Endothelial cell of umbilical vein (primary cell): ENCODE measurements at regions not wholly inside any gene's neighbourhood (a gene's known extent, or its start where the extent isn't known, plus 50 kb on each side); places are given as distances from the start of the nearest gene placed in this dataset.

Experiments
- BruUV-seq: library from RNA; stranded (reverse); fragments of 400-500 nt; replicated peaks from 2 replicates; lab custom pipeline; 2021; lab: Mats Ljungman, UMichigan
- CTCF ChIA-PET: fragments of 300-600, 350-600 bp; sonication (Branson Sonifier 250); formaldehyde crosslinking; loops from one replicate; lab custom pipeline; 2021; ENCODE audit warnings: antibody characterized with exemption, inconsistent platforms; lab: Charles Lee
- POLR2A ChIA-PET: fragments of 300-600, 350-600 bp; sonication (Branson Sonifier 250); formaldehyde crosslinking; loops from one replicate; lab custom pipeline; 2021; ENCODE audit warnings: antibody characterized with exemption, inconsistent platforms; lab: Charles Lee
- DNase-seq: peaks from one replicate; pipeline ENCODE4 v3.0.0-alpha.2; 2011; ENCODE audit warnings: low read depth, low spot score
- FAIRE-seq: peaks from 2 replicates; lab custom pipeline; 2011; peaks lifted over from hg19 to GRCh38; lab: Jason Lieb, UNC
- H2AFZ ChIP-seq: 2 replicates; pipeline ENCODE4 v1.6.0; 2012; ENCODE audit warnings: low read depth, low read length, control low read depth, inconsistent platforms
- H3K27ac ChIP-seq: 2 replicates; pipeline ENCODE4 v1.5.1; 2011; ENCODE audit warnings: low read depth, mild to moderate bottlenecking, control low read depth, low read length, moderate library complexity; ENCODE audit not compliant: insufficient read depth
- H3K27me3 ChIP-seq, 2 experiments: 2 replicates each; pipeline versions ENCODE4 v1.6.0 to v1.6.1; 2011; ENCODE audit warnings: low read length in 2 of 2, mixed read lengths in 1 of 2; ENCODE audit not compliant: control insufficient read depth in 2 of 2, insufficient read depth in 2 of 2
- H3K36me3 ChIP-seq, 2 experiments: 2 replicates in 1 of 2; 3 replicates in 1 of 2; pipeline ENCODE4 v1.5.1; 2011; ENCODE audit warnings: low read length in 2 of 2, mild to moderate bottlenecking in 1 of 2, moderate library complexity in 1 of 2; ENCODE audit not compliant: control insufficient read depth in 2 of 2, insufficient read depth in 2 of 2; ENCODE audit errors: extremely low read depth in 1 of 2
- H3K4me1 ChIP-seq: 3 replicates; pipeline ENCODE4 v1.5.1; 2011; ENCODE audit warnings: mild to moderate bottlenecking, low read length; ENCODE audit not compliant: control insufficient read depth, insufficient read depth; ENCODE audit errors: extremely low read depth
- H3K4me2 ChIP-seq: 2 replicates; pipeline ENCODE4 v1.6.1; 2011; ENCODE audit warnings: low read length, control low read depth, mixed read lengths; ENCODE audit not compliant: insufficient read depth
- H3K4me3 ChIP-seq, 3 experiments: fragments of 200-600 bp in 1 of 3; sonication (generic), shearing (Covaris generic) in 1 of 3; replicated peaks in 1 of 3; 2 replicates each; pipeline ENCODE4 v1.5.1; 2011 to 2016; ENCODE audit warnings: control low read depth in 3 of 3, low read length in 3 of 3, mild to moderate bottlenecking in 2 of 3, inconsistent platforms in 1 of 3, low read depth in 1 of 3, moderate library complexity in 1 of 3; ENCODE audit not compliant: insufficient read depth in 1 of 3
- H3K79me2 ChIP-seq: 2 replicates; pipeline ENCODE4 v1.6.0; 2012; ENCODE audit warnings: low read length, inconsistent platforms; ENCODE audit not compliant: control insufficient read depth, insufficient read depth
- H3K9ac ChIP-seq: replicated peaks from 2 replicates; pipeline ENCODE3; 2011; ENCODE audit warnings: low read length, control low read depth; ENCODE audit not compliant: insufficient read depth; ENCODE audit errors: extremely low read depth
- H3K9me1 ChIP-seq: replicated peaks from 3 replicates; pipeline ENCODE4 v1.6.0; 2011; ENCODE audit warnings: mild to moderate bottlenecking, low read length; ENCODE audit not compliant: control insufficient read depth, insufficient read depth; ENCODE audit errors: extremely low read depth
- H3K9me3 ChIP-seq: replicated peaks from 2 replicates; pipeline ENCODE4 v1.5.1; 2012; ENCODE audit warnings: low read length, inconsistent platforms; ENCODE audit not compliant: control insufficient read depth, insufficient read depth
- H4K20me1 ChIP-seq: replicated peaks from 2 replicates; pipeline ENCODE3; 2011; ENCODE audit warnings: mild to moderate bottlenecking, low read length; ENCODE audit not compliant: control insufficient read depth, insufficient read depth; ENCODE audit errors: extremely low read depth
- EZH2 ChIP-seq: IDR thresholded peaks from 2 replicates; pipeline ENCODE4 v1.6.1; 2012; ENCODE audit warnings: borderline replicate concordance, low read depth, mild to moderate bottlenecking, moderate library complexity, low read length, inconsistent platforms; ENCODE audit not compliant: severe bottlenecking
- FOS ChIP-seq: IDR thresholded peaks from 2 replicates; pipeline ENCODE4 v1.6.1; 2011; ENCODE audit warnings: mild to moderate bottlenecking, low read length, moderate library complexity, borderline replicate concordance; ENCODE audit not compliant: insufficient read depth
- GATA2 ChIP-seq: IDR thresholded peaks from 2 replicates; pipeline ENCODE4 v1.7.0; 2011; ENCODE audit warnings: low read depth, mild to moderate bottlenecking, moderate library complexity, mixed read lengths, low read length; ENCODE audit not compliant: insufficient read length, insufficient read depth
- JUN ChIP-seq: IDR thresholded peaks from 2 replicates; pipeline ENCODE4 v1.6.1; 2011; ENCODE audit warnings: borderline replicate concordance, low read depth; ENCODE audit not compliant: insufficient read length, insufficient read depth
- MYC ChIP-seq: IDR thresholded peaks from one replicate; pipeline ENCODE4 v1.6.1; 2011; ENCODE audit warnings: mild to moderate bottlenecking, low read depth, low read length
- POLR2A ChIP-seq: IDR thresholded peaks from 2 replicates; pipeline ENCODE4 v1.6.1; 2012; ENCODE audit warnings: low read depth, mild to moderate bottlenecking, control low read depth, low read length
- POLR2AphosphoS5 ChIP-seq: IDR thresholded peaks from 2 replicates; pipeline ENCODE4 v1.6.1; 2012; ENCODE audit warnings: low read depth, mild to moderate bottlenecking, control low read depth, low read length, moderate library complexity; ENCODE audit not compliant: insufficient read depth
- dilution Hi-C: fragments of 300-500 bp; cut with MboI; formaldehyde crosslinking; loops from one replicate; pipeline ENCODE4 v1.15.0; 2019; ENCODE audit warnings: low sequenced_read_pairs; ENCODE audit not compliant: extremely low pct_ligation_motif_present
- intact Hi-C: fragments of 100-400 bp; cut with micrococcal nuclease; formaldehyde crosslinking; loops from one replicate; pipeline ENCODE4 v1.10.0; 2022
- TF ChIP-seq, protein P1 (sequence below), 2 donors: IDR thresholded peaks; 1 replicate in 1 of 2; 2 replicates in 1 of 2; pipeline ENCODE4 v1.5.1; 2011; ENCODE audit warnings: low read length in 2 of 2, mild to moderate bottlenecking in 2 of 2, moderate library complexity in 2 of 2, control low read depth in 1 of 2, inconsistent platforms in 1 of 2, low read depth in 1 of 2; ENCODE audit not compliant: insufficient read depth in 1 of 2; ENCODE audit errors: extremely low read depth in 1 of 2
- TF ChIP-seq, protein P2 (sequence below): IDR thresholded peaks from 2 replicates; pipeline ENCODE4 v1.6.1; 2011; ENCODE audit not compliant: insufficient read depth, insufficient read length

DNA sequence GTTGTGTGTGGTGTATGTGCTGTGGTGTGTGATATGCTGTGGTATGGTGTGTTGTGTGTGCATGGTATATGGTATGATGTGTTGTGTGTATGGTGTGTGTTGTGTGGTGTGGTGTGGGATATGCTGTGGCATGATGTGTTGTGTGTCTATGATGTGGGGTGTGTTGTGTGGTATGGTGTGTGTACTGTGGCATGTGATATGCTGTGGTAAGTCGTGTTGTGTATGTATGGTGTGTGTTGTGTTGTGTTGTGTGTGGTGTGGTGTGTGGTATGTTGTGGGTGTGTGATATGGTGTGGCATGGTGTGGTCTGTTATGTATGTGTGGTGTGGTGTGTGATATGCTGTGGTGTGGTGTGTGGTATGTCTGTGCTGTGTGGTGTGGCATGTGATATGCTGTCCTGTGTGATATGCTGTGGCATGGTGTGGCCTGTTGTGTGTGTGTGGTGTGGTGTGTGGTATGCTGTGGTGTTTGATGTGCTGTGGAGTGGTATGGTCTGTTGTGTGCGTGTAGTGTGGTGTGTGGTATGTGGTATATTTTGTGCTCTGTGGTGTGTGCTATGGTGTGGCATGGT lies 318.0 kb downstream of the PTPRU start:
- CTCF ChIA-PET = no interaction called here
- no peak for DNase-seq
- Histone ChIP-seq H3K27ac (no peak overlapping the region), H3K4me1 (no peaks in the 10 kb centered on the region), H3K79me2 (no peaks in the 10 kb centered on the region), H4K20me1 (no peaks in the 10 kb centered on the region), H3K9ac (no peak overlapping the region), H3K9me1 (no peaks in the 10 kb centered on the region), H2AFZ (no peak overlapping the region), H3K36me3 (no peaks in the 10 kb centered on the region), H3K9me3 (no peaks in the 10 kb centered on the region), H3K27me3 (no peaks in the 10 kb centered on the region), H3K4me2 (no peak overlapping the region), H3K4me3 (no peak overlapping the region)
- POLR2A ChIA-PET = no interaction called here
- dilution Hi-C loops = no loop called here
- no peak for FAIRE-seq
- intact Hi-C loops = no loop called here
- BruUV-seq = no TSS peak
- no peak for TF ChIP-seq GATA2

DNA sequence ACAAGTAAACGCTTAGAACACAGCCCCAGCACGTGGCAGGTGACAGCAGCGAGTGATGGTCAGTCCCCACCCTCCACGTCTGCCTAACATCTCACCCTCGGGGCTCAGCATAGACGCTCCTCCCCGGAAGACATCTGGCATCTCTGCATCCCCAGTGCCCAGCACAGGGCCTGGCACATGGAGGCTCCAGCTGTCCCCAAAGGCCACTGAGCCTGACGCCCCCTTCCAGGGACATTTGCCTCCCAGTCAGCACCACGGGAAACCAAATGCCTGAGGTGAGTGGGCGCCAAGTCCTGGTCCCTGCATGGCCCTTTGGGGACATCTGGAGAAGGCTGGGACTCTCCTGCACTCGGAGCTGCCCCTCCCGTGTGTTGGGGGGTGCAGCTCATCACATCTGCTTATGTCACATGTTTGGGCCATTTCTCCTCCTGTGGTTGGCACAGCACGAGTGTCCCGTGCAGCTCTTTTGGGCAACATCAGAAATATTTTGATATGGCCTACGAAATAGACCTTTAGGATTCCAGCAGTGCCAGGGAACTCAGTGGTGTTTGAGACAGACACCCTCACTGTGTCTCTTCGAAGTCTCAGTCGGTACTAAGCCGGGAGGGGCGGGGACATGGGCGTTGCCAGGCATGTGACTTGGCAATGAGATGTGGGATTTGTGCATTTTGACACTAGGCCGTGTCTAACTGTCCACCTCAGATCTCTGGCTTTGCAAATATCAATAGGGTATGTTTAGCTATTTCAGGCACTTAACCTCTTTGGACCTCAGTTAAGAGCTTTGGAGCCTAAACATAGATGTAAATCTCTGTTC lies 315.0 kb downstream of the PTPRU start:
- H3K27me3 ChIP-seq = no peaks in the 10 kb centered on the region
- no peak overlapping the region for H3K4me3 ChIP-seq
- dilution Hi-C loops = no loop called here
- H3K27ac ChIP-seq = no peak overlapping the region
- POLR2A ChIA-PET = no interaction called here
- no peaks in the 10 kb centered on the region for H3K9me1 ChIP-seq
- H3K4me2 ChIP-seq = no peak overlapping the region
- CTCF ChIA-PET = no interaction called here
- no peaks in the 10 kb centered on the region for H3K9me3 ChIP-seq
- TF ChIP-seq MYC = no peak
- TF ChIP-seq POLR2AphosphoS5 = no peak
- TF ChIP-seq GATA2 = no peak
- TF ChIP-seq EZH2 = no peak
- no peak for TF ChIP-seq FOS
- TF ChIP-seq JUN = no peak
- no peak for TF ChIP-seq POLR2A
- TF ChIP-seq, protein P1, sequence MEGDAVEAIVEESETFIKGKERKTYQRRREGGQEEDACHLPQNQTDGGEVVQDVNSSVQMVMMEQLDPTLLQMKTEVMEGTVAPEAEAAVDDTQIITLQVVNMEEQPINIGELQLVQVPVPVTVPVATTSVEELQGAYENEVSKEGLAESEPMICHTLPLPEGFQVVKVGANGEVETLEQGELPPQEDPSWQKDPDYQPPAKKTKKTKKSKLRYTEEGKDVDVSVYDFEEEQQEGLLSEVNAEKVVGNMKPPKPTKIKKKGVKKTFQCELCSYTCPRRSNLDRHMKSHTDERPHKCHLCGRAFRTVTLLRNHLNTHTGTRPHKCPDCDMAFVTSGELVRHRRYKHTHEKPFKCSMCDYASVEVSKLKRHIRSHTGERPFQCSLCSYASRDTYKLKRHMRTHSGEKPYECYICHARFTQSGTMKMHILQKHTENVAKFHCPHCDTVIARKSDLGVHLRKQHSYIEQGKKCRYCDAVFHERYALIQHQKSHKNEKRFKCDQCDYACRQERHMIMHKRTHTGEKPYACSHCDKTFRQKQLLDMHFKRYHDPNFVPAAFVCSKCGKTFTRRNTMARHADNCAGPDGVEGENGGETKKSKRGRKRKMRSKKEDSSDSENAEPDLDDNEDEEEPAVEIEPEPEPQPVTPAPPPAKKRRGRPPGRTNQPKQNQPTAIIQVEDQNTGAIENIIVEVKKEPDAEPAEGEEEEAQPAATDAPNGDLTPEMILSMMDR (IDR thresholded peaks at IDR 0.05; ENCODE audit: extremely low read depth in 1 of 2, insufficient read depth in 1 of 2, low read depth in 1 of 2, low read length in 2 of 2) = no peak
- TF ChIP-seq, protein P2, sequence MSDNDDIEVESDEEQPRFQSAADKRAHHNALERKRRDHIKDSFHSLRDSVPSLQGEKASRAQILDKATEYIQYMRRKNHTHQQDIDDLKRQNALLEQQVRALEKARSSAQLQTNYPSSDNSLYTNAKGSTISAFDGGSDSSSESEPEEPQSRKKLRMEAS = no peak
- no peak overlapping the region for H2AFZ ChIP-seq
- no peak for FAIRE-seq
- H4K20me1 ChIP-seq = no peaks in the 10 kb centered on the region
- no peak overlapping the region for H3K9ac ChIP-seq
- no peaks in the 10 kb centered on the region for H3K4me1 ChIP-seq
- H3K79me2 ChIP-seq = no peaks in the 10 kb centered on the region
- no peak for DNase-seq
- no peaks in the 10 kb centered on the region for H3K36me3 ChIP-seq
- no TSS peak for BruUV-seq
- intact Hi-C loops = no loop called here
